Transverse colon (tissue), 4 donors: ENCODE measurements at regions not wholly inside any gene's neighbourhood (a gene's known extent, or its start where the extent isn't known, plus 50 kb on each side); places are given as distances from the start of the nearest gene placed in this dataset.

Experiments
- DNase-seq: peaks from one replicate; pipeline ENCODE4 v3.0.0-alpha.2; 2019
- H3K27ac ChIP-seq, 4 donors: fragments of 200-600 bp; sonication (generic); 2 replicates each; pipeline ENCODE4 v1.5.1; 2016 to 2018; ENCODE audit warnings: inconsistent platforms in 4 of 4
- H3K27me3 ChIP-seq: fragments of 200-600 bp; sonication (generic); 2 replicates; pipeline ENCODE4 v1.5.1; 2017; ENCODE audit warnings: inconsistent platforms
- H3K36me3 ChIP-seq, 4 donors: fragments of 200-600 bp; sonication (generic); 2 replicates each; pipeline ENCODE4 v1.5.1; 2017 to 2019; ENCODE audit warnings: inconsistent platforms in 4 of 4
- H3K4me1 ChIP-seq, 4 donors: fragments of 200-600 bp; sonication (generic); 2 replicates each; pipeline ENCODE4 v1.5.1; 2017 to 2020; ENCODE audit warnings: inconsistent platforms in 4 of 4
- H3K4me3 ChIP-seq, 4 donors: fragments of 200-600 bp; sonication (generic); 1 replicate in 1 of 4; 2 replicates in 3 of 4; pipeline versions ENCODE4 v1.5.1 to v1.6.1; 2017 to 2019; ENCODE audit warnings: inconsistent platforms in 4 of 4
- H3K9me3 ChIP-seq, 2 donors: fragments of 200-600 bp; sonication (generic); 2 replicates each; pipeline ENCODE4 v1.5.1; 2017 to 2019; ENCODE audit warnings: inconsistent platforms in 2 of 2
- EP300 ChIP-seq: sonication (generic); formaldehyde crosslinking; IDR thresholded peaks from one replicate; pipeline ENCODE4 v1.6.1; 2017; ENCODE audit warnings: antibody characterized with exemption, low read depth
- POLR2A ChIP-seq: fragments of 450-650 bp; IDR thresholded peaks from one replicate; pipeline ENCODE4 v1.6.1; 2016; ENCODE audit warnings: antibody characterized with exemption, mild to moderate bottlenecking, moderate library complexity
- POLR2AphosphoS5 ChIP-seq, 3 donors: sonication (generic); formaldehyde crosslinking; IDR thresholded peaks; one replicate each; pipeline ENCODE4 v1.6.1; 2016; ENCODE audit warnings: antibody characterized with exemption in 3 of 3
- WGBS, 2 donors: methylation state at CpG; one replicate each; pipeline ENCODE4 v1.1.5; 2018; ENCODE audit warnings: low coverage in 1 of 2; 5-methylcytosine and 5-hydroxymethylcytosine counted together
- in situ Hi-C, 4 donors: fragments of 200-750 bp; cut with MboI; loops; one replicate each; pipeline versions ENCODE4 v1.15.0 to v1.15.1; 2017; ENCODE audit warnings: low sequenced_read_pairs in 3 of 4, low pct_ligation_motif_present in 1 of 4, low pct_unique_long_range_greater_than_20kb in 1 of 4
- intact Hi-C: fragments of 100-400 bp; cut with DNase I; formaldehyde crosslinking; loops from one replicate; pipeline ENCODE4 v1.15.1; 2023; ENCODE audit warnings: low total_unique reads
- TF ChIP-seq, protein P1 (sequence below), 5 experiments: fragments of 200-600 bp in 3 of 5; fragments of 450-650 bp in 2 of 5; sonication (generic) in 3 of 5; IDR thresholded peaks; 1 replicate in 2 of 5; 2 replicates in 3 of 5; pipeline ENCODE4 v1.5.1; 2016 to 2017; ENCODE audit warnings: antibody characterized with exemption in 5 of 5, inconsistent platforms in 3 of 5, mild to moderate bottlenecking in 2 of 5, moderate library complexity in 1 of 5

- DNase-seq: no peak
- H3K9me3 ChIP-seq: no peaks in the 10 kb centered on the region
- TF ChIP-seq, protein P1, sequence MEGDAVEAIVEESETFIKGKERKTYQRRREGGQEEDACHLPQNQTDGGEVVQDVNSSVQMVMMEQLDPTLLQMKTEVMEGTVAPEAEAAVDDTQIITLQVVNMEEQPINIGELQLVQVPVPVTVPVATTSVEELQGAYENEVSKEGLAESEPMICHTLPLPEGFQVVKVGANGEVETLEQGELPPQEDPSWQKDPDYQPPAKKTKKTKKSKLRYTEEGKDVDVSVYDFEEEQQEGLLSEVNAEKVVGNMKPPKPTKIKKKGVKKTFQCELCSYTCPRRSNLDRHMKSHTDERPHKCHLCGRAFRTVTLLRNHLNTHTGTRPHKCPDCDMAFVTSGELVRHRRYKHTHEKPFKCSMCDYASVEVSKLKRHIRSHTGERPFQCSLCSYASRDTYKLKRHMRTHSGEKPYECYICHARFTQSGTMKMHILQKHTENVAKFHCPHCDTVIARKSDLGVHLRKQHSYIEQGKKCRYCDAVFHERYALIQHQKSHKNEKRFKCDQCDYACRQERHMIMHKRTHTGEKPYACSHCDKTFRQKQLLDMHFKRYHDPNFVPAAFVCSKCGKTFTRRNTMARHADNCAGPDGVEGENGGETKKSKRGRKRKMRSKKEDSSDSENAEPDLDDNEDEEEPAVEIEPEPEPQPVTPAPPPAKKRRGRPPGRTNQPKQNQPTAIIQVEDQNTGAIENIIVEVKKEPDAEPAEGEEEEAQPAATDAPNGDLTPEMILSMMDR (IDR thresholded peaks at IDR 0.05): no peak
- TF ChIP-seq EP300: no peak
- intact Hi-C loops: no loop called here
- in situ Hi-C loops: no loop called here
- H3K36me3 ChIP-seq: no peaks in the 10 kb centered on the region
- H3K27ac ChIP-seq: no peak overlapping the region
- WGBS, 2 donors: 75 to 79% methylated on average over 1 of the region's 1 CpG
- H3K4me1 ChIP-seq: no peaks in the 10 kb centered on the region
- no peak overlapping the region for H3K4me3 ChIP-seq
- no peaks in the 10 kb centered on the region for H3K27me3 ChIP-seq
Observed at GRCh38 chr4:177692907-177693306, 250.7 kb upstream of the AGA start.

DNA sequence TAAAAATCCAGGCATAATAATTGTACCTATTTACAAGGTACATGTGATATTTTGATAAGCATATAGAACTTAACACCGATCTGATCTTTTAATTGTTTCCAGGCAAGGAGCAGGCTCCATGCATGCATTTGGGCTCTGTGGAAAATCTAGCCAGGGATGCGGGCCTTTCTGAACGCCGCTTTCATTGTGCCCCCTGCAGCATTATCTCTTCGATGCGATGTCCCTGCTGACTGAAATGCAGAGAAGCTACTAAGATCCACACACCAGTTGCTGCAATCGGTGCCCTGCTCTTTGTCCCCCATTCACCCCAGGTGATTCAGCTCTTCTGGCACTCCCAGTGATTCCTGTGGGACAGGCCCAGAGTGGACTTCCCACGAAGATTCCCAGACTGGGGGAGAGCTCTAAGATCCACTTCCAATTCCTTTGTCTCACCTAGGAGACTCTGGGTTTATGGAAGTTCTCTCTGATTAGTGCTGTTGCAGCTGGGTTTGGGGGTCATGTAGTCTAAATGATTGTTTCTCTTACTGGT is 254.3 kb upstream of the AGA start:
- in situ Hi-C loops (no loop called here), intact Hi-C loops (no loop called here)
- Histone ChIP-seq H3K4me1 (no peaks in the 10 kb centered on the region), H3K9me3 (no peaks in the 10 kb centered on the region), H3K36me3 (no peaks in the 10 kb centered on the region), H3K27me3 (no peaks in the 10 kb centered on the region), H3K4me3 (no peak overlapping the region), H3K27ac (no peak overlapping the region)
- WGBS, 2 donors: 67 to 80% methylated on average over 1 to 8 of the region's 8 CpGs
- DNase-seq: no peak
- TF ChIP-seq POLR2A (no peak), EP300 (no peak), POLR2AphosphoS5 (IDR thresholded peaks at IDR 0.05) (no peak)
- TF ChIP-seq, protein P1 (IDR thresholded peaks at IDR 0.05): no peak

DNA sequence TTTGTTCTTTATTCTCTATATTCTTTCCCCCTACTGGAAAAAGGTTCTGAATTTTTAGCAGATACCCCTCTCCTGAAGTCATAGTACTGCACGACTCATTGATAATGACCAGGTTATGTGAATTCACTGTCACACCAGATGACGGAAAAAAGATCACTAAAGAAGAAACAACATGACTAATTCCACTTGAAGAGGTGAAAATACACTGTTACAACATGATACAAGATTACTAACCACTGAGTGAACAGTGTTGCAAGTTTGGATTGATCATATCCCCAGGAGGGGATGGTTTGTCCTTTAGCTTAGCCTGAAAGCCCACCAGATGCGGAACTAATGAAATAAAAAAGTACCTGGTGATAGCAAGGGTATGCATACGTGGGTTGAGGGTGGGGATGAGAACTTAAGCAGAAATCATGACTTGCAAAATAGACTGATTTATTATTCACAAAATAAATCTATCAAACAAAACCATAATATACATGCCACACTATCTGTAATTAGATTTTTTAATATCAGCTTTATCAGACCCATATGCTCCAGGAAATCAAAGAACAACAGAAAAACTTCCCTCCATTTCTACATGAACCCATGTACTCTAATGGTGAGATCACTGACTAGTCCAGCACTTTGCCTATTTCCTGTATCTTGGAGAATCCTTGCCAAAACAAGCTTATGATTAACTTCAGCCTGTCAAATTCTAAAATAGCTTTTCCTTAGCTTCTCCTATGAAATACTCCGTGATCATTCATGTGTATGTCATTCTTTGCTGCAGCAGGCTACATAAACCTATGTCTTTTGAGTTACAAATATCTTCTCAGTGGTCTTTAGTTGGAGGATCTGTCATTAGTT is 257.4 kb upstream of the AGA start:
- Histone ChIP-seq H3K4me3 (no peak overlapping the region), H3K27me3 (no peaks in the 10 kb centered on the region), H3K27ac (no peak overlapping the region), H3K4me1 (no peaks in the 10 kb centered on the region), H3K36me3 (no peaks in the 10 kb centered on the region), H3K9me3 (no peaks in the 10 kb centered on the region)
- in situ Hi-C loops (no loop called here), intact Hi-C loops (no loop called here)
- no peak for TF ChIP-seq POLR2A
- no peak for TF ChIP-seq POLR2AphosphoS5 (IDR thresholded peaks at IDR 0.05)
- TF ChIP-seq EP300: no peak
- TF ChIP-seq, protein P1 (IDR thresholded peaks at IDR 0.05): no peak
- DNase-seq: no peak
- WGBS, 2 donors: 62 to 78% methylated on average over 5 of the region's 5 CpGs

DNA sequence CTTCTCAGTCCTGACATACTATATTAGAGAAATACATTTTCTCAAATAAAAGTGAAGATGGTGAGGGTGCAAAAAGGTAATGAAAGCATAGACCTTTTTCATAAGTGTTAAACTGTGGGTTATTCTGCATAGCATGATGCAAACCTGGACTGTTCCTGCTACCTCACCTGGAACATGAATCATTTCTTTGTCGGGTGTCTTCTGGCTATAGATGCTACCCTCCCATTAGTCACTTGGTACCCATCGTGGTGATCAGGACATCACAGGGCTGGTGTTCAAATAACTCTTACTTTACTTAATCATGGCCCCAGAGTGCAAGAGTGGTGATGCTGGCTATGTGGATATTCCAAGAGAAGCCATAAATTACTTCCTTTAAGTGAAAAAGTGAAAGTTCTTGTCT is 264.7 kb upstream of the AGA start:
- H3K27me3 ChIP-seq: no peaks in the 10 kb centered on the region
- no peak for DNase-seq
- no peaks in the 10 kb centered on the region for H3K9me3 ChIP-seq
- H3K36me3 ChIP-seq: no peaks in the 10 kb centered on the region
- no peak overlapping the region for H3K4me3 ChIP-seq
- no peak overlapping the region for H3K27ac ChIP-seq
- intact Hi-C loops (no loop called here), in situ Hi-C loops (no loop called here)
- no peak for TF ChIP-seq EP300
- no peaks in the 10 kb centered on the region for H3K4me1 ChIP-seq
- 88 to 90% methylated on average over 2 of the region's 2 CpGs for WGBS, 2 donors
